HG03103 (cell line): ENCODE measurements at regions not wholly inside any gene's neighbourhood (a gene's known extent, or its start where the extent isn't known, plus 50 kb on each side); places are given as distances from the start of the nearest gene placed in this dataset.
"Not testable (repeated sequence)": the region's sequence is repeated elsewhere in the genome, so short reads cannot be mapped to it uniquely, and the experiment has no call there.

Experiments used
- ATAC-seq: cut with Tn5 transposase; IDR thresholded peaks from one replicate; pipeline ENCODE4 v1.9.1; 2021; ENCODE audit warnings: low read depth; ENCODE audit not compliant: unreplicated experiment

GRCh38 chr12:126282691-126283090 lies 1217.5 kb downstream of the AACS start:
- ATAC-seq: no peak

- ATAC-seq: no peak
These were observed 1221.0 kb downstream of the AACS start for GRCh38 chr12:126286203-126286602.

- ATAC-seq: no peak
These were observed 1225.2 kb downstream of the AACS start for GRCh38 chr12:126290456-126290855.

GRCh38 chr12:126291987-126292386 lies 1226.8 kb downstream of the AACS start:
- not testable (repeated sequence) for ATAC-seq

- ATAC-seq: no peak
These were observed 1230.4 kb downstream of the AACS start for GRCh38 chr12:126295652-126296051.

GRCh38 chr12:126309278-126309677 lies 1244.0 kb downstream of the AACS start:
- ATAC-seq: no peak

- no peak for ATAC-seq
These were observed 1247.2 kb downstream of the AACS start for GRCh38 chr12:126312457-126312856.

GRCh38 chr12:126316411-126316810 lies 1251.2 kb downstream of the AACS start:
- no peak for ATAC-seq

GRCh38 chr12:126337556-126338441 lies 1272.6 kb downstream of the AACS start:
- ATAC-seq: no peak

GRCh38 chr12:126342866-126343265 lies 1277.6 kb downstream of the AACS start:
- no peak for ATAC-seq

GRCh38 chr12:126343321-126343720 lies 1278.1 kb downstream of the AACS start:
- ATAC-seq: no peak

- ATAC-seq: no peak
These were observed 1280.9 kb downstream of the AACS start for GRCh38 chr12:126346087-126346486.

- ATAC-seq: no peak
These were observed 1282.2 kb downstream of the AACS start for GRCh38 chr12:126347421-126347820.

GRCh38 chr12:126349383-126349782 lies 1284.1 kb downstream of the AACS start:
- no peak for ATAC-seq

GRCh38 chr12:126353604-126354003 lies 1288.4 kb downstream of the AACS start:
- ATAC-seq: no peak

- no peak for ATAC-seq
These were observed 1289.4 kb downstream of the AACS start for GRCh38 chr12:126354633-126355032.

- ATAC-seq: no peak
These were observed 1290.1 kb downstream of the AACS start for GRCh38 chr12:126355346-126355745.

- no peak for ATAC-seq
These were observed 1293.6 kb downstream of the AACS start for GRCh38 chr12:126358806-126359205.

GRCh38 chr12:126359216-126359615 lies 1294.0 kb downstream of the AACS start:
- ATAC-seq: no peak

- no peak for ATAC-seq
These were observed 1296.6 kb downstream of the AACS start for GRCh38 chr12:126361804-126362203.

- ATAC-seq: no peak
These were observed 1297.3 kb downstream of the AACS start for GRCh38 chr12:126362493-126362892.

GRCh38 chr12:126362964-126363363 lies 1297.7 kb downstream of the AACS start:
- no peak for ATAC-seq
